GM18520 (cell line): ENCODE measurements at regions not wholly inside any gene's neighbourhood (a gene's known extent, or its start where the extent isn't known, plus 50 kb on each side); places are given as distances from the start of the nearest gene placed in this dataset.

Experiments used
- ATAC-seq: cut with Tn5 transposase; IDR thresholded peaks from one replicate; pipeline ENCODE4 v1.9.1; 2021; ENCODE audit not compliant: unreplicated experiment

DNA sequence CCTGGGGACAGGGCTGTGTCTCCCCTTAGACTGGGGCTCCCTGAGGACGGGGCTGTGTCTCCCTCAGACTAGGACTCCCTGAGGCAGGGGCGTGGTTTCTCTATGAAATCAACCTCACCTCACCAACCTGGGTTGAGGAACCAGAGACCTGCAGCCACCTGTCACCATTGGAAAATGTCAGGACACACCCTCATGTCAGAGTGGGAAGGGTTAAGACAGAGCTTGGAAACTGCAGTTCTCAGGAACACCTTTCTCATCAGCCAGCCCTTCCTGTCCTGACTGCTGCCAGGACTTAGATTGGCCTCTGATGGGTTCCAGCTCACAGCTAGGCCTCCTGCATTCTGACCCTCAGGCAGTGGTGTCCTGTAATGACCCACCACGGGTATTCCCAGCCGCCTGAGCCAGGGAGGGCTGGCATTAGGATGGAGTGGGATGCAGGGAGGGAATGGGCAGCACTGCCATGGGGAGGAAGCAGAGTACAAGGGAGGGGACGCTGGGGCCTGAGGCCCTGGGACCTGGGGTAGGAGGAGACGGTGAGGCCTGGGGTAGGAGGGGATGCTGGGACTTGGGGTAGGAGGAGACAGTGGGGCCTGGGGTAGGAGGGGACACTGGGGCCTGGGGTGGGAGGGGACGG lies 76.3 kb downstream of the MRPL14 start:
- no peak for ATAC-seq

DNA sequence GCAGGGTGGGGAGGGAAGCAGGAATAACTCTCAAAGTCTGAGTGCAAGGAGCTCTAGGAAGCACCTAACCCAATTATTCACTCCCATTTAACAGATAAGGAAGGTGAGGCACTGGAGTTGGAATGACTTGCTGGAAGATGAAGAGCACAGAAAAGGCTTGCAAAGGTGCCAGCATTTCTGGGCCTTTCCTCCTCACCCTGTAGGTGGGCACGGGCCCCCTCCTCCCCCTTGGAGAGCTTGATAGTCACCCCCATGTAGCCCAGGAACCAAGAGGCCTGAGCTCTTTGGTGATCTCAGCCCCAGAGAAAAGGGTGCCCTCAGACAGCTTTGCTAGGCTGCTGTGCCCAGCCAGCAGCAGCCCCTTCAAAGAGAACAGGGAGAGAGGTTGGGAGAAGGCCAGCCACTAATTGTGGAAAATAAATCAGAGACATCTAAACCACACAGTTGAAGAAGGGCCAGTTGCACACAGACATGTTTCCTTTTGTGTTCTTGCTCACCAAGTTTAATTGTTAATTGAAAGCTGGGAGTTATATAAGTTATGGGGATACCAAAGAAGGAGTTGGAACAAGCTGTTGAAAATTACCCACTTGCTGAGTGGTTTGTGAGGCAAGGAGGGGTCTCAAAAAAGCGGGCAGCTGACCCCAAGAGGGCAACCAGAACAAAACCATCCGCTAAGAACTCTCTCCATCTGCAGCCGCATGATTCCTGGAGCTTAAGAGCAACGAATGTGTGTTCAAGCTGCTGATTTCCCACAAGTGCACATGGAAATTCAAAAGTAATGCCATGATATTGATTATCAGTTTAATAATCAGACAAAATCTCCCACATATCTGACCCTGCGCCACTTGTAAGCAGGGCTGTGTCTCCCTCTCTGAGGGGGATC lies 77.0 kb downstream of the MRPL14 start:
- ATAC-seq, result no peak

- no peak for ATAC-seq
These were observed 77.9 kb downstream of the MRPL14 start for GRCh38 chr6:44049163-44049988.

DNA sequence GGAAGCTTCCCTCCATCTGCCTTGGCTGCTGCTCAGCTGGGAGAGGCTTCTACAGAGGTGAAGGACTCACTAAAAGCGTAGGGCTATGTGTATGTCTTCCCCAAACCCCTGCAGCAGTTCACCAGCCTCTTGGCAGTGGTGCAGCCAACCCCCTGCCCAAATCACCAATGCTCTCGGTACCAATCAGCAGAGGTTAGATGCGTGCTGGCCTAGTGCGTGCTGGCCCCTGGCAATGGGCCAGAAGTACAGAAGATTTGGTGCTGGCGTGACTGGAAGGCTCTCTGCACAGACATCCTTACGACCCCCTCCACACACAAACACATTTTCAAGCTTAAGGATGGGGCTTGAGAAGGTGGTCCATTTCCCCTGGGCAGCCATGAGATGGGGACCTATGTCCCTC lies 79.0 kb downstream of the MRPL14 start:
- no peak for ATAC-seq

- ATAC-seq, result no peak
These were observed 79.5 kb downstream of the MRPL14 start for GRCh38 chr6:44047801-44048200.

DNA sequence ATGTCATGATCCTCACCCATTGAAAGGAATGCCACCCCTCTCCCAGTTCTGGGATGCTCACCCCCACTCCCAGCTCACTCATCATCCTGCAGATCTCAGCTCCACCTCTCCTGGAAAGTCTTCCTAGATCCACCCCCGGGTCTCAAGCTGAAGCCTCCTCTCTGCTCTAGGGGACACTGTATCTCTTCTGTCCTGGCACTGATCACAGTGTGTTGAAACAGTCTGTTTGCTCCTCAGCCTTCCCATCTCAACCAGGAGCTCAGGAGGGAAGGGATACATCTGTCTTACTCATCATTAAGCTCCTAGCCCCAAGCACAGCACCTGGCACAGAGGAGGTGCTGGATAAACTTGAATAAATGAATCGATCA lies 80.1 kb downstream of the MRPL14 start:
- no peak for ATAC-seq

- no peak for ATAC-seq
These were observed 80.6 kb downstream of the MRPL14 start for GRCh38 chr6:44046516-44047178.

DNA sequence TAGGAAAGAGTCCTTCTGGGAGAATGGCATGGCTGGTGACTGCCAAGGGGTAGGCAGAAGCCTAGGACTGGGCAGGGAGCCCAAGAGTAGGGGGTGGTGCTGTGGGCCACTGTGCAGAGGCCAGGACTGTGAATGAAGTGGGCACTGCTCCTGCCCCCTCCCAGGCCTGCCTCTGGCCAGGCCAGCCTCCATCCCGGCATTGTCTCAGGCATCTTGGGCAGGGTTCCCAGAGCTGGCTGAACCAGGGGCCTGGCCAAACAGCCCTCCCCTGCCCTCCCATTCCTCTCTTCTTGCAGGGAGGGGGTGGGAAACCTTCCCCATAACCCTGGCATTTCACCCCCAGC lies 81.6 kb downstream of the MRPL14 start:
- no peak for ATAC-seq

- ATAC-seq, result no peak
These were observed 82.1 kb downstream of the MRPL14 start for GRCh38 chr6:44044940-44045671.

DNA sequence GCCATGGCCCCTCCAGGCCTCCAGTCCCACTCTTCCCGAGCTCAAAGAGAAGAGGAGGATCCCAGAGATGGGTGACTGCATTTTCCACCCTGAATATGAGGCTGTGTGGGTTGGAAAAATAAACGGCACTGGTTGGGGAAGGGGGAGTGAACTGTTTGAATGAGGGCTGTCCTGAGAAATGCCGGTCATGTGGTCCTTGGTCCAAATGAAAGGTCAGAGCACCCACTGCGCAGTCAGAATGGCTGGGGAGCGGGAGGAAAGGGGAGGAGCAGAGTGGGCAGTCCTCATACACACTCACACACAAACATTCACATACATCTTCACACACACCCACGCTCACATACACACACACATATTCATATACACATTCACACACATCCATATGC lies 83.1 kb downstream of the MRPL14 start:
- ATAC-seq, result no peak

DNA sequence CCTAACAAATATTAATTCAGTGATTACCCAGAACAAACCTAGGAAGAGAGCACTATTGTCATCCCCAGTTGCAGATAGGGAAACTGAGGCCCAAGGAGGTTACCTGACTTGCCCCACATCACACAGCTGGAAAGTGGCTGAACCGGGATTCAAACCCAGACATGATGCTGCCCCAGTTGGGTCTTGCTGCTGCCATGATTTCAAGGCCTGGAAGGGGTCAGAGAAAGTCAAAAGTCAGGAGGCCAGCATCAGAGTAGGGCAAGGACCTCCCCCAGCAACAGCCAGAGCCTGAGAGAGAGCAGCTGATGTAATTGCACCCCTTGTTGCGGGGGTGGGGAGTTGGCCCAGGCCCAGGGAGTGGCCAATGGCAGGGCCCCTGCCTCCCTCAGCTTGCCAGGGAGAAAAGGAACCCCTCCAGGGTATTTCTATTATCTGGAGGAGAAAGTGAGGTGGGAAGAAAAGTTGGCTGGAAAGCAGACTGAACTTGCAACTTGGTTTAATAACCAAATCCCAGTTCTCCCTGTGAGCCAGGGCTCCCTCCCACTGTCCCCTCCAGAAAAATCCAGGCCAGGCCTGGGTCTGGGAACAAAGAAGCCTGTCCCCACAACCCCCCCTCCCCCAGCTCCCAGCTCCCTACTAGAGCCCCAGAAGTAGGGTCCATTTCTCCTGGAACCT lies 83.6 kb downstream of the MRPL14 start:
- no peak for ATAC-seq

DNA sequence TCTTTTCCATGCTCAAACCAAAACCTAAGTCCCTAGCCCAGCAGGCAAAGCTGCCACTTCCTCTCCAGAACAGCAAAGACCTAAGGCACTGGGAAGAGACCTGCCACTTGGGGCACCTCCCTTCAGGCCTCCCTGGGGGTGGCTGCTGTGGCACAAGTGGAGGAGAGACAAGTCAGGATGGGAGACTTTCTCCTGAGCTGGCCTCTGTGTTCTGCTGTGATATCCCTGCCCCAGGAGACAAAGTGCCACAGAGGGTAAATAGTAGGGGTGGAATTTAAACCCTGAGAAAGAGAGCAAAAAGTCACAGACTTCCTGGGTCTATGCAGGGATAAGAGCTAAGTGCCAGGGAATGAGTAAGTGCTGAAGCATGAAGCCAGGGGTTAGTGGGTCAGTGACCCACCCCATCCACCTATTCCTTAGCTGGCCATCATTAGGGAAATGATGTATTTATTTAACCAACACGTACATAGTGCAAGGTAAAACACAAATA lies 84.2 kb downstream of the MRPL14 start:
- ATAC-seq, result no peak

DNA sequence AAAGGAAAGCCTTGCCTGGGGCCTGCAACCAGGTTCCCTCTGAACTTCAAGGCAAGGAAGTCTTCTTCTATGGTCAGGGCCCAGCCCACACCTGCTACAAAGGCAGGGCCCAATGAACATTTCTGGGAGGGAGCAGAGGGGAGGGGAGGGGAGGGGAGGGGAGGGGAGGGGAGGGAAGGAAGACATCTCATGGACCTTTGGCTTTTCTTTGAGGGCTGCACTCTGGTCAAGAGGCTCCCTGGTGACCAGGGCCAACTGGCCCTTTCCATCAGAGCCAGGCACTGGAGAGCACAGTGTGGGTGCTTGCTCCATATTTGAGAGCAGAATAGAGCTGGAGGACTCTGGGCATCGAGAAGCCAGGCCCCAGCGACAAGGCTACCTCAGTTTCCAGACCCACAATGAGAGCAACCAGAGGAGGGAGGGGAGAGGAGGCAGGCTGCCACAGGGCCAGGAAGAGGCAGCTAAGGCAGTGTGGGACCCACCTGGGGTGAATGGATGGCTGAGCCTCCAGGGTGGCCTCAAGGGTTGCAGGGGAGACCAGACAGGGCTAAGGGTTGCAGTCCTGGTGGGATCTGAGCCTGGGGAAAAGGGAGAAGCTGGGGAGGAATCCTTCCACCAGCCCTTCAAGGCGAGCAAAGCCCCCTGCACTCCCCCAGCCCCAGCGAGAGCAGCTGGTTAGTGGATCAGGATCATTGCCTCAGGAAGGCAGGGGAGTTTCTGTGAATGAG lies 84.8 kb downstream of the MRPL14 start:
- no peak for ATAC-seq

- ATAC-seq, result no peak
These were observed 85.6 kb downstream of the MRPL14 start for GRCh38 chr6:44041461-44042260.

DNA sequence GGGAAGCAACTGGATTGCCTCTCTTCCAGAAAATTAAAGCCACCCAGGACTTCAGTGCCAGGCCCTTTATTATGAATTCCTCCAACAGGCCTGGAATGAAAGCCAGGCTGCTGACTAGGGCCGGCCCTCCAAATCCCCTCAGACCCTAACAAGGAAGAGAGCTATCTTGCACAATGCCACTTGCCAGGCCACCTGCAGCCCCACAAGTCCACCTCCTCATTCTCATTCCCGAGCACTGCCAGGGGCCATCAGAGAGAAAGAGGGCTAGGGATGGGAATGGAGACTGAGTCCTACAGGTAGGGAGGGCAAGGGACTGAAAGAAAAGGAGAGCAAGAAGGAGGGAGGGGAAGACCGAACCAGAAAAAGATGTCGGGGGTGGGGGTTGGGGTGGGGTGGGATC lies 86.5 kb downstream of the MRPL14 start:
- no peak for ATAC-seq

GRCh38 chr6:44039839-44040350 lies 87.4 kb downstream of the MRPL14 start:
- ATAC-seq, result no peak

GRCh38 chr6:44039191-44039719 lies 88.0 kb downstream of the MRPL14 start:
- ATAC-seq, result no peak

GRCh38 chr6:44038543-44039065 lies 88.6 kb downstream of the MRPL14 start:
- ATAC-seq, result no peak
